ENCODE measurements at regions not wholly inside any gene's neighbourhood (a gene's known extent, or its start where the extent isn't known, plus 50 kb on each side); places are given as distances from the start of the nearest gene placed in this dataset.
"Not testable (repeated sequence)": the region's sequence is repeated elsewhere in the genome, so short reads cannot be mapped to it uniquely, and the experiment has no call there.

DNA sequence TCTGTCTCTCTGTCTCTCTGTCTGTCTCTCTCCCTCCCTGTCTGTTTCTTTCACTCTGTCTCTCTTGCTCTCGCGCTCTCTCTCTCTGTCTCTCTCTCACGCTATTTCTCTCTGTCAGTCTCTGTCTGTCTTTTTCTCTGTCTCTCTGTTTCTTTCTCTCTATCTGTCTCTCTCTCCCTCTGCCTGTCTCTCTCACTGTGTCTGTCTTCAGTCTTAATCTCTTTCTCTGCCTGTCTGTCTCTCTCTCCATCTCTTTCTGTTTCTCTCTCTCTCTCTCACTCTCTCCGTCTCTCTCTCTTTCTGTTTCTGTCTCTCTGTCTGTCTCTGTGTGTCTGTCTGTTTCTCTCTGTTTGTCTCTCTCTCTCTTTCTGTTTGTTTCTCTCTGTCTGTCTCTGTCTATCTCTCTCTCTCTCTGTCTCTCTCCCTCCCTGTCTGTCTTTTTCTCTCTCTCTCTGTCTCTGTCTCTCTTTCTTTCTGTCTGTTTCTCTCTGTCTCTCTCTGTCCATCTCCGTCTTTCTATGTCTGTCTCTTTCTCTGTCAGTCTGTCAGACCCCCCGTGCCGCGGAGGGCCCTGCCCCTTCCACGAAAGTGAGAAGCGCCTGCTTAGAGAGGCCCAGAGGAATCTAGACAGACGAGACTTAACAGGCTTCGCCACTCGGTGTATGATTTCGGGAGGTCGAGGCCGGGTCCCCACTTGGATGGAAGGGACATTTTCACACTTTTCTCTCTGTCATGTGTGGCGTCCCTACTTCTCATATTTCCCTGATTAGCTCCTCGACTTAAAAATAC lies 346.3 kb upstream of the DEFB115 start:
- H3K18ac ChIP-seq (ENCODE audit: low read length): no peak overlapping the region
- no peaks in the 10 kb centered on the region for H3K79me1 ChIP-seq (ENCODE audit: low read depth, low read length)
- peak overlapping the region; percentile 11 for H3K4me2 ChIP-seq (ENCODE audit: insufficient read depth, low read length, poor library complexity, severe bottlenecking)
- no peak overlapping the region for H3K9ac ChIP-seq (ENCODE audit: low read depth, low read length, poor library complexity)
- no peak overlapping the region for H3K4ac ChIP-seq (ENCODE audit: low read length)
- no peak overlapping the region for H4K91ac ChIP-seq (ENCODE audit: low read depth, low read length, poor library complexity)
- no peak overlapping the region for H3K23ac ChIP-seq (ENCODE audit: low read depth, low read length, poor library complexity)
- no peak overlapping the region for H3K27ac ChIP-seq (replicated peaks; ENCODE audit: low read length)
- no peaks in the 10 kb centered on the region for H3K4me1 ChIP-seq (ENCODE audit: control insufficient read depth in 2 of 2, insufficient read depth in 1 of 2, low read depth in 1 of 2, low read length in 2 of 2)
- no peak overlapping the region for H2BK15ac ChIP-seq (ENCODE audit: low read length)
- no peak overlapping the region for H3K14ac ChIP-seq (ENCODE audit: low read length)
- H2BK120ac ChIP-seq (ENCODE audit: low read depth, low read length): no peak overlapping the region
- H2BK5ac ChIP-seq (ENCODE audit: low read length): no peak overlapping the region
- H3K9me3 ChIP-seq (replicated peaks in 1 of 2; ENCODE audit: control insufficient read depth in 2 of 2, insufficient read depth in 1 of 2, low read depth in 1 of 2, low read length in 2 of 2): no peaks in the 10 kb centered on the region
- H2AFZ ChIP-seq (ENCODE audit: low read length): no peak overlapping the region
- H2BK12ac ChIP-seq (ENCODE audit: low read length): no peak overlapping the region
- WGBS, 2 donors (ENCODE audit: extremely low coverage in 2 of 2, insufficient read length in 2 of 2, insufficient replicate concordance in 1 of 2): no CpG with 5 or more reads among the region's 18 CpGs
- no peak overlapping the region for H3K4me3 ChIP-seq (ENCODE audit: low read length in 2 of 2)
- no peaks in the 10 kb centered on the region for H3K36me3 ChIP-seq (replicated peaks in 1 of 2; ENCODE audit: control insufficient read depth in 2 of 2, insufficient read depth in 2 of 2, low read length in 2 of 2)
- H2AK5ac ChIP-seq (ENCODE audit: low read depth, low read length): no peak overlapping the region
- DNase-seq (ENCODE audit: low spot score): no peak
- no peak overlapping the region for H4K8ac ChIP-seq (ENCODE audit: low read depth, low read length)
- no peaks in the 10 kb centered on the region for H3K27me3 ChIP-seq (ENCODE audit: control insufficient read depth in 3 of 3, insufficient read depth in 3 of 3, low read depth in 1 of 3, low read length in 3 of 3)

DNA sequence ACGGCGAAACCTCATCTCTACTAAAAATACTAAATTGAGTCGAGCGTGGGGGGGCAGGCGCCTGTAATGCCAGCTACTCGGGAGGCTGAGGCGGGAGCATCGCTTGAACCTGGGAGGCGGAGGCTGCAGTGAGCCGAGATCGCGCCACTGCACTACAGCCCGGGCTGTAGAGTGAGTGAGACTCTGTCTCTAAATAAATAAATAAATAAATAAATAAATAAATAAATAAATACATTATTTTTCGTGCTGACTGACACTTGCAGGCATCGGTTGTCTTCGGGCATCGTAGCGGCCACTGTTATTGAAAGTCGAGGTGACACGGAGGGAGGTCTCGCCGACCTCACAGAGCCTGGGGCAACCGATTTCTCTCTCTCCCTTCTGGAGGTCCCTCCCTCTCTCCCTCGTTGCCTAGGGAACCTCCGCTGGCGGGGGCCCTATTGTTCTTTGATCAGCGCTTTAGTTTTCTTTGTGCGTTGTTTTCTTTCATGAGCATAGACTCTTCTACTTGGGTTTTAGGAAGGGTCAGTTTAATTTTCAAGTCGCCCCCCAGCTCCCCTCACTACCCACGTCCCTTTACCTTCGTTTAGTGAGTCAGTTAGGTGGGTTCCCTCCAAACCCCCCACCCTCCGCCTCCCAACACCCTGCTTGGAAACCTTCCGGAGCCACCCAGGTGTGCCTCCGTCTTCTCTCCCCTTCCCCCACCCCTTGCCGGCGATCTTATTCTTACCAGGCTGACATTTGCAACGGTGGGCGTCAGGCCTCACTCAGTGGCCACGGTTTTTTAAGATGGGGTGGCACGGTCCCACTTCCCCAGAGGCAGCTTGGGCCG lies 345.4 kb upstream of the DEFB115 start:
- Histone ChIP-seq H3K4me3 (ENCODE audit: low read length in 2 of 2) (peak overlapping the region in 1 of 2 donors; percentile 60), H3K27ac (replicated peaks; ENCODE audit: low read length) (peak overlapping the region; percentile 68), H3K4me2 (ENCODE audit: insufficient read depth, low read length, poor library complexity, severe bottlenecking) (peak overlapping the region; percentile 49)
- WGBS, 2 donors (ENCODE audit: extremely low coverage in 2 of 2, insufficient read length in 2 of 2, insufficient replicate concordance in 1 of 2): no CpG with 5 or more reads among the region's 41 CpGs
- H2AFZ ChIP-seq (ENCODE audit: low read length); H3K9me3 ChIP-seq (replicated peaks in 1 of 2; ENCODE audit: control insufficient read depth in 2 of 2, insufficient read depth in 1 of 2, low read depth in 1 of 2, low read length in 2 of 2); H4K91ac ChIP-seq (ENCODE audit: low read depth, low read length, poor library complexity); H3K27me3 ChIP-seq (ENCODE audit: control insufficient read depth in 3 of 3, insufficient read depth in 3 of 3, low read depth in 1 of 3, low read length in 3 of 3); H3K14ac ChIP-seq (ENCODE audit: low read length); H2BK12ac ChIP-seq (ENCODE audit: low read length); H3K4me1 ChIP-seq (ENCODE audit: control insufficient read depth in 2 of 2, insufficient read depth in 1 of 2, low read depth in 1 of 2, low read length in 2 of 2); H4K8ac ChIP-seq (ENCODE audit: low read depth, low read length); H2BK15ac ChIP-seq (ENCODE audit: low read length); H3K18ac ChIP-seq (ENCODE audit: low read length); H3K79me1 ChIP-seq (ENCODE audit: low read depth, low read length); H3K4ac ChIP-seq (ENCODE audit: low read length); H3K9ac ChIP-seq (ENCODE audit: low read depth, low read length, poor library complexity); H3K23ac ChIP-seq (ENCODE audit: low read depth, low read length, poor library complexity); H2AK5ac ChIP-seq (ENCODE audit: low read depth, low read length); H3K36me3 ChIP-seq (replicated peaks in 1 of 2; ENCODE audit: control insufficient read depth in 2 of 2, insufficient read depth in 2 of 2, low read length in 2 of 2); H2BK5ac ChIP-seq (ENCODE audit: low read length); H2BK120ac ChIP-seq (ENCODE audit: low read depth, low read length): not testable (repeated sequence)
- peak; percentile 48 for DNase-seq (ENCODE audit: low spot score)

DNA sequence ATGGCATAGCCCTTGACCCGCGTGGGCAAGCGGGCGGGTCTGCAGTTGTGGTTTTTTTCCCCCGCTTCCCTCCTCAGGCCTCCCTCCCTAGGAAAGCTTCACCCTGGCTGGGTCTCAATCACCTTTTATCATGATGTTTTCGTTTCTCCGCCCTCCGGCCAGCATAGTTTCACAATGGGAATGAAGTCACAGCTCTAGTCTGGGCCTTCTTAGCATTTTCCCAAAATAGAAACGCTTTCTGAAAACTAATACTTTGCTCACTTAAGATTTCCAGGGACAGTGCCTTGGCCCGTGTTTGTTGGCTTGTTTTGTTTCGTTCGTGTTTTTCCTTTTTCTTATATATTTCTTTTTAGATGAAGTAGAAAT lies 344.8 kb upstream of the DEFB115 start:
- not testable (repeated sequence) for H2AK5ac ChIP-seq (ENCODE audit: low read depth, low read length); H4K91ac ChIP-seq (ENCODE audit: low read depth, low read length, poor library complexity); H3K27ac ChIP-seq (replicated peaks; ENCODE audit: low read length); H2BK5ac ChIP-seq (ENCODE audit: low read length); H3K18ac ChIP-seq (ENCODE audit: low read length); H2BK15ac ChIP-seq (ENCODE audit: low read length); DNase-seq (ENCODE audit: low spot score); H3K4ac ChIP-seq (ENCODE audit: low read length); H2AFZ ChIP-seq (ENCODE audit: low read length); H2BK12ac ChIP-seq (ENCODE audit: low read length); H3K4me1 ChIP-seq (ENCODE audit: control insufficient read depth in 2 of 2, insufficient read depth in 1 of 2, low read depth in 1 of 2, low read length in 2 of 2); H3K14ac ChIP-seq (ENCODE audit: low read length); H3K27me3 ChIP-seq (ENCODE audit: control insufficient read depth in 3 of 3, insufficient read depth in 3 of 3, low read depth in 1 of 3, low read length in 3 of 3); H3K9ac ChIP-seq (ENCODE audit: low read depth, low read length, poor library complexity); H3K4me3 ChIP-seq (ENCODE audit: low read length in 2 of 2); H3K36me3 ChIP-seq (replicated peaks in 1 of 2; ENCODE audit: control insufficient read depth in 2 of 2, insufficient read depth in 2 of 2, low read length in 2 of 2); H3K79me1 ChIP-seq (ENCODE audit: low read depth, low read length); H4K8ac ChIP-seq (ENCODE audit: low read depth, low read length); H2BK120ac ChIP-seq (ENCODE audit: low read depth, low read length); H3K9me3 ChIP-seq (replicated peaks in 1 of 2; ENCODE audit: control insufficient read depth in 2 of 2, insufficient read depth in 1 of 2, low read depth in 1 of 2, low read length in 2 of 2); H3K23ac ChIP-seq (ENCODE audit: low read depth, low read length, poor library complexity)
- WGBS, 2 donors (ENCODE audit: extremely low coverage in 2 of 2, insufficient read length in 2 of 2, insufficient replicate concordance in 1 of 2): no CpG with 5 or more reads among the region's 12 CpGs
- H3K4me2 ChIP-seq (ENCODE audit: insufficient read depth, low read length, poor library complexity, severe bottlenecking): peak overlapping the region; percentile 2

DNA sequence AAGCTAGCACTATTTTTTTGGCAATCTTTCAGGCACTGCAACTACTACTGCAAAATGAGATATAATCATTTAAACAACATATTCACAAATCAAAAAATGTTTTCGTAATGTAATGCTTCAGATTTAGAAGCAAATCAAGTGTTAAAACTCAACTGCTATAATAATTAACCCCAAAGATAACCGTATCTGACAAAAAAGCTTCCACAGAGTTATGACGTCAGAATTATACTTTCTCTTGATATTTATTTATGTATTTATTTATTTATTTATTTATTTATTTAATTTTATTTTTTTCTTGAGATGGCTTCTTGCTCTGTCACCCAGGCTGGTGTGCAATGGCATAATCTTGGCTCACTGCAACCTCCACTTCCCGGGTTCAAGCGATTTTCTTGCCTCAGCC lies 341.1 kb upstream of the DEFB115 start:
- H3K14ac ChIP-seq (ENCODE audit: low read length); H3K18ac ChIP-seq (ENCODE audit: low read length); H2AFZ ChIP-seq (ENCODE audit: low read length); H2AK5ac ChIP-seq (ENCODE audit: low read depth, low read length); H3K4me3 ChIP-seq (ENCODE audit: low read length in 2 of 2); H2BK12ac ChIP-seq (ENCODE audit: low read length); H3K79me1 ChIP-seq (ENCODE audit: low read depth, low read length); H3K4ac ChIP-seq (ENCODE audit: low read length); H3K36me3 ChIP-seq (replicated peaks in 1 of 2; ENCODE audit: control insufficient read depth in 2 of 2, insufficient read depth in 2 of 2, low read length in 2 of 2); H3K9ac ChIP-seq (ENCODE audit: low read depth, low read length, poor library complexity); H2BK5ac ChIP-seq (ENCODE audit: low read length); H3K4me2 ChIP-seq (ENCODE audit: insufficient read depth, low read length, poor library complexity, severe bottlenecking); H3K23ac ChIP-seq (ENCODE audit: low read depth, low read length, poor library complexity); DNase-seq (ENCODE audit: low spot score); H4K8ac ChIP-seq (ENCODE audit: low read depth, low read length); H4K91ac ChIP-seq (ENCODE audit: low read depth, low read length, poor library complexity); H2BK120ac ChIP-seq (ENCODE audit: low read depth, low read length); H3K27me3 ChIP-seq (ENCODE audit: control insufficient read depth in 3 of 3, insufficient read depth in 3 of 3, low read depth in 1 of 3, low read length in 3 of 3); H2BK15ac ChIP-seq (ENCODE audit: low read length); H3K9me3 ChIP-seq (replicated peaks in 1 of 2; ENCODE audit: control insufficient read depth in 2 of 2, insufficient read depth in 1 of 2, low read depth in 1 of 2, low read length in 2 of 2); H3K27ac ChIP-seq (replicated peaks; ENCODE audit: low read length); H3K4me1 ChIP-seq (ENCODE audit: control insufficient read depth in 2 of 2, insufficient read depth in 1 of 2, low read depth in 1 of 2, low read length in 2 of 2): not testable (repeated sequence)
- no CpG with 5 or more reads among the region's 5 CpGs for WGBS, 2 donors (ENCODE audit: extremely low coverage in 2 of 2, insufficient read length in 2 of 2, insufficient replicate concordance in 1 of 2)

All from neuronal stem cell (in vitro differentiated cells).